Mesenchymal stem cell (in vitro differentiated cells and primary cell): ENCODE measurements at regions not wholly inside any gene's neighbourhood (a gene's known extent, or its start where the extent isn't known, plus 50 kb on each side); places are given as distances from the start of the nearest gene placed in this dataset.

Experiments used
- DNase-seq: peaks from one replicate; pipeline ENCODE4 v3.0.0-alpha.2; 2013
- H2AFZ ChIP-seq: one replicate; pipeline ENCODE4 v1.6.1; 2013; ENCODE audit warnings: low read depth, mild to moderate bottlenecking, control low read depth, inconsistent platforms, low read length, moderate library complexity
- H2AK5ac ChIP-seq: 2 replicates; pipeline ENCODE4 v1.6.1; 2013; ENCODE audit warnings: low read length, moderate library complexity, mild to moderate bottlenecking, inconsistent platforms; ENCODE audit not compliant: severe bottlenecking
- H2BK120ac ChIP-seq: one replicate; pipeline ENCODE4 v1.6.1; 2013; ENCODE audit warnings: low read depth, mild to moderate bottlenecking, inconsistent platforms, low read length, moderate library complexity
- H2BK12ac ChIP-seq, 2 experiments: one replicate each; pipeline ENCODE4 v1.6.1; 2013; ENCODE audit warnings: inconsistent platforms in 2 of 2, low read length in 2 of 2, mild to moderate bottlenecking in 2 of 2, moderate library complexity in 2 of 2, control low read depth in 1 of 2
- H2BK15ac ChIP-seq: one replicate; pipeline ENCODE4 v1.6.1; 2013; ENCODE audit warnings: mild to moderate bottlenecking, low read depth, inconsistent platforms; ENCODE audit not compliant: poor library complexity, severe bottlenecking
- H2BK5ac ChIP-seq: 2 replicates; pipeline ENCODE4 v1.6.1; 2013; ENCODE audit warnings: low read depth, mild to moderate bottlenecking, low read length, control low read depth, inconsistent platforms; ENCODE audit not compliant: poor library complexity, severe bottlenecking
- H3K14ac ChIP-seq, 2 experiments: one replicate each; pipeline ENCODE4 v1.6.1; 2013; ENCODE audit warnings: inconsistent platforms in 2 of 2, low read length in 2 of 2, control low read depth in 1 of 2, mild to moderate bottlenecking in 1 of 2, moderate library complexity in 1 of 2
- H3K18ac ChIP-seq, 2 experiments: one replicate each; pipeline ENCODE4 v1.6.1; 2013; ENCODE audit warnings: inconsistent platforms in 2 of 2, low read length in 2 of 2, control low read depth in 1 of 2, low read depth in 1 of 2, mild to moderate bottlenecking in 1 of 2
- H3K23ac ChIP-seq, 2 experiments: one replicate each; pipeline ENCODE4 v1.6.1; 2013; ENCODE audit warnings: inconsistent platforms in 2 of 2, low read length in 2 of 2, mild to moderate bottlenecking in 2 of 2, moderate library complexity in 2 of 2, control low read depth in 1 of 2
- H3K27ac ChIP-seq: 2 replicates; pipeline ENCODE4 v1.5.1; 2013; ENCODE audit warnings: mild to moderate bottlenecking, moderate library complexity, low read length, control low read depth, inconsistent platforms; ENCODE audit not compliant: poor library complexity, severe bottlenecking
- H3K27me3 ChIP-seq, 2 experiments: 2 replicates each; pipeline versions ENCODE4 v1.6.1 to v1.7.0; 2013; ENCODE audit warnings: low read length in 2 of 2, mild to moderate bottlenecking in 2 of 2, moderate library complexity in 2 of 2, control low read depth in 1 of 2, inconsistent platforms in 1 of 2; ENCODE audit not compliant: control insufficient read depth in 1 of 2, insufficient read depth in 1 of 2
- H3K36me3 ChIP-seq, 2 experiments: 2 replicates each; pipeline versions ENCODE4 v1.6.1 to v1.7.0; 2013; ENCODE audit warnings: low read length in 2 of 2, control low read depth in 1 of 2, inconsistent platforms in 1 of 2, low read depth in 1 of 2, mild to moderate bottlenecking in 1 of 2; ENCODE audit not compliant: insufficient read depth in 2 of 2, control insufficient read depth in 1 of 2
- H3K4ac ChIP-seq, 2 experiments: one replicate each; pipeline ENCODE4 v1.6.1; 2013; ENCODE audit warnings: inconsistent platforms in 2 of 2, low read length in 2 of 2, mild to moderate bottlenecking in 2 of 2, moderate library complexity in 2 of 2, control low read depth in 1 of 2, low read depth in 1 of 2
- H3K4me1 ChIP-seq: 2 replicates; pipeline ENCODE4 v1.6.1; 2013; ENCODE audit warnings: low read depth, low read length, control low read depth; ENCODE audit not compliant: control insufficient read depth, insufficient read depth
- H3K4me2 ChIP-seq: 2 replicates; pipeline ENCODE4 v1.6.1; 2013; ENCODE audit warnings: low read length, mild to moderate bottlenecking, inconsistent platforms; ENCODE audit not compliant: poor library complexity, severe bottlenecking
- H3K4me3 ChIP-seq, 2 experiments: 2 replicates each; pipeline versions ENCODE4 v1.5.1 to v1.7.0; 2013; ENCODE audit warnings: low read length in 2 of 2, mild to moderate bottlenecking in 2 of 2, control low read depth in 1 of 2, low read depth in 1 of 2; ENCODE audit not compliant: insufficient read depth in 1 of 2
- H3K79me1 ChIP-seq: replicated peaks from 2 replicates; pipeline ENCODE4 v1.6.1; 2013; ENCODE audit warnings: mild to moderate bottlenecking, control low read depth, low read length, inconsistent platforms; ENCODE audit not compliant: poor library complexity, severe bottlenecking
- H3K9ac ChIP-seq: 2 replicates; pipeline ENCODE4 v1.7.0; 2013; ENCODE audit warnings: mild to moderate bottlenecking, low read length, moderate library complexity
- H3K9me3 ChIP-seq: 2 replicates; pipeline ENCODE4 v1.7.0; 2013; ENCODE audit warnings: mild to moderate bottlenecking, low read length; ENCODE audit not compliant: control insufficient read depth
- H4K8ac ChIP-seq: one replicate; pipeline ENCODE4 v1.6.1; 2013; ENCODE audit warnings: inconsistent platforms, mild to moderate bottlenecking, low read length, moderate library complexity
- H4K91ac ChIP-seq: one replicate; pipeline ENCODE4 v1.6.1; 2013; ENCODE audit warnings: mild to moderate bottlenecking, low read length, inconsistent platforms
- WGBS: methylation state at CpG from one replicate; pipeline ENCODE4 v1.1.7; 2013; ENCODE audit warnings: mixed read lengths; 5-methylcytosine and 5-hydroxymethylcytosine counted together

DNA sequence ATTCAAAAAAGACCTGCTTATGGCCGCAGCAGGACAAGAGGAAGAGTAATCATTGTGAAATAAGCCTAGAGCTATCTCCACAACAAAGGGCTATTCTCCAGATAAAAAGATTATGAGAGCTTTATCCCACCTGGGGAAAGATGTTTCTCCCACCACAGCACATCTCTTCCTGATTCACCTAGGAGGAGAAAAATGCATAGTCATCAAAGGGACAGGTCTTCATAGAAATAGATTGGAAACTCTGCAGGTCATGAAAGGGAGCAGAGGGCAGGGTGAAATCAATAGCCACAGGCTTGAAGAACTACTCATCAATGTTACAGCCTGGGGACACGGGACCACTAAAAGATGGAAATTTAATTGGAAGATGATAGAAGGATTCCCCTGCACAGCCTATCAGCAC lies 453.8 kb upstream of the TMEM132C start:
- no peaks in the 10 kb centered on the region for H3K9me3 ChIP-seq
- no peak overlapping the region for H4K8ac ChIP-seq
- no peak overlapping the region for H3K14ac ChIP-seq
- no peak overlapping the region for H3K23ac ChIP-seq
- H3K36me3 ChIP-seq = no peaks in the 10 kb centered on the region
- no peak overlapping the region for H2AFZ ChIP-seq
- H2BK15ac ChIP-seq = no peak overlapping the region
- no peak for DNase-seq
- no peak overlapping the region for H3K4me3 ChIP-seq
- H2BK12ac ChIP-seq = no peak overlapping the region
- 92% methylated on average over 1 of the region's 2 CpGs for WGBS
- H3K4me2 ChIP-seq = no peak overlapping the region
- no peak overlapping the region for H3K27ac ChIP-seq
- H3K79me1 ChIP-seq = no peaks in the 10 kb centered on the region
- H3K18ac ChIP-seq = no peak overlapping the region
- no peak overlapping the region for H4K91ac ChIP-seq
- no peak overlapping the region for H2BK120ac ChIP-seq
- no peak overlapping the region for H2AK5ac ChIP-seq
- H3K9ac ChIP-seq = no peak overlapping the region
- H3K27me3 ChIP-seq = peaks cover 0 to 3% of the 10 kb centered on the region in 2 experiments
- H3K4me1 ChIP-seq = peaks cover 5% of the 10 kb centered on the region
- H3K4ac ChIP-seq = no peak overlapping the region
- H2BK5ac ChIP-seq = no peak overlapping the region

GRCh38 chr12:127819056-127819455 lies 447.9 kb upstream of the TMEM132C start:
- 85% methylated on average over 3 of the region's 4 CpGs for WGBS
- H3K18ac ChIP-seq = no peak overlapping the region
- H2BK12ac ChIP-seq = no peak overlapping the region

DNA sequence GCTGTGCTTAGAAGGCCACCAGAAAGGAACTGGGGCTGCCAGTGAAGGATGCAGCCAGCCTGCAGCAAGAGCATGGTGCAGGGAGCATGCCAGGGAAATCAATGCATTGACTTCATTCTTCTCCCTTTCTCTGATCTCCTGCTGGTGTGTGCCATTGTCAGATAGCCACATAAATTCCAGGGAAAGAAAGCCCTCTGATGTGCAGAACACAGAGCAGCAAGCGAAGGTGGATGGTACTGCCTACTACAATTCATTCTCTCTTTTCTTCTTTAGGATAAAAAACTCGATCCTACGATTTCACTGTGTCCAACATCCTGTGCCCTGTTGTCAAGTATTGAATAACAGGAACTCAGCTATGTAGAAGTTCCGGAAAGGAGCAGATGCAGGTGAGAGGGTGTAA lies 446.7 kb upstream of the TMEM132C start:
- 88% methylated on average over 3 of the region's 4 CpGs for WGBS
- H3K27me3 ChIP-seq = peaks cover 0 to 12% of the 10 kb centered on the region in 2 experiments
- no peak overlapping the region for H3K4me2 ChIP-seq
- no peak overlapping the region for H2BK12ac ChIP-seq
- H3K79me1 ChIP-seq = no peaks in the 10 kb centered on the region
- H3K4me1 ChIP-seq = no peaks in the 10 kb centered on the region
- no peak overlapping the region for H3K18ac ChIP-seq
- no peak overlapping the region for H4K91ac ChIP-seq
- no peak overlapping the region for H3K4me3 ChIP-seq
- no peak overlapping the region for H4K8ac ChIP-seq
- H2AFZ ChIP-seq = no peak overlapping the region
- H3K9me3 ChIP-seq = peaks cover 2% of the 10 kb centered on the region
- H2BK5ac ChIP-seq = no peak overlapping the region
- H3K9ac ChIP-seq = no peak overlapping the region
- no peak overlapping the region for H2BK120ac ChIP-seq
- no peak overlapping the region for H3K14ac ChIP-seq
- no peak for DNase-seq
- no peak overlapping the region for H3K27ac ChIP-seq
- H3K36me3 ChIP-seq = no peaks in the 10 kb centered on the region
- no peak overlapping the region for H3K23ac ChIP-seq
- no peak overlapping the region for H2BK15ac ChIP-seq
- no peak overlapping the region for H2AK5ac ChIP-seq
- H3K4ac ChIP-seq = no peak overlapping the region

More at GRCh38 chr12:127819056-127819455, 447.9 kb upstream of the TMEM132C start:
- no peak overlapping the region for H2AK5ac ChIP-seq
- H2BK5ac ChIP-seq = no peak overlapping the region
- H2AFZ ChIP-seq = no peak overlapping the region
- H2BK15ac ChIP-seq = no peak overlapping the region
- H4K91ac ChIP-seq = no peak overlapping the region
- H3K27ac ChIP-seq = no peak overlapping the region
- H3K9me3 ChIP-seq = peaks cover 2% of the 10 kb centered on the region
- H3K4me1 ChIP-seq = no peaks in the 10 kb centered on the region
- H3K4ac ChIP-seq = no peak overlapping the region
- no peak overlapping the region for H3K14ac ChIP-seq
- no peak for DNase-seq
- no peaks in the 10 kb centered on the region for H3K79me1 ChIP-seq
- no peak overlapping the region for H2BK120ac ChIP-seq
- H3K4me2 ChIP-seq = no peak overlapping the region
- no peak overlapping the region for H3K4me3 ChIP-seq
- H3K36me3 ChIP-seq = no peaks in the 10 kb centered on the region
- no peak overlapping the region for H4K8ac ChIP-seq
- no peak overlapping the region for H3K23ac ChIP-seq
- H3K27me3 ChIP-seq = peaks cover 0 to 12% of the 10 kb centered on the region in 2 experiments
- no peak overlapping the region for H3K9ac ChIP-seq

GRCh38 chr12:127820846-127821245 lies 446.1 kb upstream of the TMEM132C start:
- no peaks in the 10 kb centered on the region for H3K79me1 ChIP-seq
- no peak overlapping the region for H2BK120ac ChIP-seq
- H3K9me3 ChIP-seq = peaks cover 2% of the 10 kb centered on the region
- no peak overlapping the region for H3K4ac ChIP-seq
- no peak for DNase-seq
- H3K4me3 ChIP-seq = no peak overlapping the region
- no peak overlapping the region for H2AK5ac ChIP-seq
- H4K91ac ChIP-seq = no peak overlapping the region
- H4K8ac ChIP-seq = no peak overlapping the region
- no peak overlapping the region for H3K18ac ChIP-seq
- H3K9ac ChIP-seq = no peak overlapping the region
- no peak overlapping the region for H3K14ac ChIP-seq
- no peak overlapping the region for H3K23ac ChIP-seq
- H3K27ac ChIP-seq = no peak overlapping the region
- no peak overlapping the region for H3K4me2 ChIP-seq
- no peak overlapping the region for H2BK5ac ChIP-seq
- H3K36me3 ChIP-seq = no peaks in the 10 kb centered on the region
- no peak overlapping the region for H2AFZ ChIP-seq
- no peaks in the 10 kb centered on the region for H3K4me1 ChIP-seq
- WGBS = 81% methylated on average over 7 of the region's 7 CpGs
- H2BK12ac ChIP-seq = no peak overlapping the region
- no peak overlapping the region for H2BK15ac ChIP-seq
- H3K27me3 ChIP-seq = peaks cover 0 to 12% of the 10 kb centered on the region in 2 experiments
